HG02759 (cell line): ENCODE measurements at regions not wholly inside any gene's neighbourhood (a gene's known extent, or its start where the extent isn't known, plus 50 kb on each side); places are given as distances from the start of the nearest gene placed in this dataset.

Source experiments
- ATAC-seq: cut with Tn5 transposase; IDR thresholded peaks from one replicate; pipeline ENCODE4 v1.9.1; 2021; ENCODE audit warnings: mild to moderate bottlenecking, moderate library complexity; ENCODE audit not compliant: unreplicated experiment

DNA sequence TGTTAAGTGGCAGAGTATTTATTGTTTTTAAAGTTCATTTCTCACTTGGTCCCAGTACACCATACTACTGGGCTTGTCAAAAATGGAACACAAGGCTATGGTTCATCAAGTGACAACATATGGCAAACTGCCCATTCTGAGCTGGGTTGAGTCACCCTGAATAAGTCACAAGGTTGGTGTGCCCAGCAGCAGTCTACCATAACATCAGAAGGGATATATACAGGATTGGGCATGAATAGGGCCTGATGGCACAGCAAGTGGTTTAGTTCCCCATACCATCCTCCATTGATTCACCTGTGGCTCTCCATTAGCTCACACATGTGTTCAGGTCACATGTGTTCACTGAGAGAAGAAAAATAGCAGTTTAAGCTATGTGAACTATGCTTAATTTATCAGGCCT lies 249.8 kb upstream of the PRDM9 start:
- ATAC-seq: no peak

DNA sequence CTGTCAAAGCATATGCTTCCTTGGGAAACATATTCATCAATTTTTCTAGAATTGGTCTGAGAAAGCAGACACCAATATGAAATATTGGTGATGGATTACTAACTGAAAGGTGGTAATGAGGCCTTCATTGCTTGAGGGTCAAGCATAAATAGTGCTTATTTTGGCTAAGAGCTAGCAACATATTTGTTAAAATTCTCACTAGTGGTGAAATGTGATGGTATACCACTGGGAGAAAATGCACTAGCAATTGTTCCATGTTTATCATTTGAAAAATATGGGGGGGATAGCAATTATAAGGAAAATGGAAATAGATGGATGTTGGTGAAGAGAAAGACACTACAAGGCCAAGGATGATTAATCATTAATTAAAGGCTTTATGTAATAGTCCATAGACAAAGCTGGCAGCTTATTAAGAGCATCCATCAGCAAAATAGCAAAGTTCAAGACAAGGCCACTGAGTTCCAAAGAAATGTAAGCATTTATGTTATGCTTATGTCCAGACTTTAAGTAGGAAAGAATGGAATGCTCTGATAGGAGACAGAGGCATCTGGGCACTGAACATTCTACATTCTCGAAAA lies 253.7 kb upstream of the PRDM9 start:
- ATAC-seq: no peak

DNA sequence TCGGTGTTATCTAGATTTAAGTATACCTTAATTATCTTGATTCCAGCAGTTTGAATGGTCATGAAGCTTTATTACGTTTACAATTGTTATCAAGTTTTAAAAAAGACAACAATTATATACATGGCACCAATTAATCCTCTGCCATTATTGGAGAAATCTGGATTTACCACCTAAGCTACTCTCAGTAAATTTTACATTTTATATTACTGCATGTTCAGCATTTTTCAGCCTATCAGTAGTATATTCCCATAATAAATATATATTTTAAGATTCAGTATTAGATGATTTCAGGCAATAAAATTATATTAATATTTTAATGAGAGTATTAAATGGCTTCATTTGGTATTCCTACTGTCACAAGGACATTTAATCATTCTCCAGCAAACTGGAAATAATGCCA lies 264.5 kb upstream of the PRDM9 start:
- ATAC-seq: no peak

DNA sequence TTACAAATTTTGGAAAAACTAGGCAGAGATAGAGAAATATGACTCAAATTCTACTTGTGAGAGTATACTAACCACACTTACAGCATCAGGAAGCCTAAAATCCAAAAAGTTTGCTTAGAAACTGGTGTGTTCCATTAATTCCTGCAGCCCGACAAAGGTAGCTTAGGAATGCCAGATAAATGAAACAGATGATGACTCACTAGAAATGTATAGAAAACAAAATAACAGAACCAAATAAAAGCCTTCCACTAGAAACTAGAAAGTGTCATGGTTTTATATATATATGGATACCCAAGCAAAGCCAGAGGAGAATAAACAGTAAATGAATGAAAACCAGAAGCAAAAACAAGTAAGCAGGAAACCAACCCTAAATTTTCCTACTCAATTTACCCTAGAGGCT lies 272.2 kb upstream of the PRDM9 start:
- ATAC-seq: no peak

DNA sequence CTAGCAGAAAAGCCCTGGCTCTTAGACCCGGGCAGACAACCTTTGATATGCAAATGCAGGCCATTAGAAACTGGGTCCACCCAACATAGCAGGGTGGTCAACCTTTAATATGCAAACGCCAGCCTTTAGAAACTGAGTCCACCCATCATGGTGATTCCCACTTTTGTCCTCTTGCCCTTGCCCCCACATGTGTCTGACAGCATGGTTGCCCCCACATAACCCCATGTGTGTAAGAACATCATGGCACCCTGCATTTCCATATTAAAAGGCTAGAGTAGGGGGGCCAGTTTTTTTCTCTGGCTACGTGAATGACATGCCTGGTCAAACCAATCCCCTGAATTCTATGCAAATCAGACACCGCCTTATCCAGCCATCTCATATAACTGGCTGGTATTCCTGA lies 273.2 kb upstream of the PRDM9 start:
- ATAC-seq: no peak

DNA sequence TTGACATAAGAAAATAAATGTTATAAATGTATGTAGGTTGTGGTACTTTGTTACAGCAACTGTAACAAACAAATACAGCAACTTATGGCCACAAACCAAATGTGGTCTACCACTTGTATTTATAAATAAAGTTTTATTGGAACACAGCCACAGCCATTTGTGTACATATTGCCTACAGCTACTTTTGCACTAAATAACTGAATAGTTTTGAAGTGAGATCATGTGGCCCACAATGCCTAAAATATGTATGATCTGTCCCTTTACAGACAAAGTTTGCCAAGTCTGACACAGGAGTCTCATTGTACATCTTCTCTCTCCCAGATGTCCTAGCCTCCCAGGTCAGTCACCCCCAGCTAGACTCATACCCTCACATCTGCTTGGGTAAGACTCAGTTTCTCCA lies 283.6 kb upstream of the PRDM9 start:
- no peak for ATAC-seq

DNA sequence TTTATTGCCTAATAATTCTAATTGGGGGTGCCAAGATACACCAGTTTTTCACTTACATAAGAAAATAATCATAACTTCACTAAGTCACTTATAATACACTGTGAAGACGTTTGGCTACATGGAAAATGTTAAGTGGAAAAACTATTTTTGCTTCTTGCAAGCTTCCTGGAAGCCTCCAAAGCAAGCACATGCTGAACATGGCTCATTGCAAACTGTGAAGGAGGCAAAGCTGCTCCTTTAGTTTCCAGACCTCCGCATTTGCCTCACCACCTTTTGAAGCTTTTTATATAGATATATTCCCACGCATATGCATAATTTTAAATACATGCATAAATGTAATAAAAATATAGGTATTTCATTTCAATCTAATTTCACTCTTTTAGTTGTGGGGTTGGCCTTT lies 285.6 kb upstream of the PRDM9 start:
- no peak for ATAC-seq

DNA sequence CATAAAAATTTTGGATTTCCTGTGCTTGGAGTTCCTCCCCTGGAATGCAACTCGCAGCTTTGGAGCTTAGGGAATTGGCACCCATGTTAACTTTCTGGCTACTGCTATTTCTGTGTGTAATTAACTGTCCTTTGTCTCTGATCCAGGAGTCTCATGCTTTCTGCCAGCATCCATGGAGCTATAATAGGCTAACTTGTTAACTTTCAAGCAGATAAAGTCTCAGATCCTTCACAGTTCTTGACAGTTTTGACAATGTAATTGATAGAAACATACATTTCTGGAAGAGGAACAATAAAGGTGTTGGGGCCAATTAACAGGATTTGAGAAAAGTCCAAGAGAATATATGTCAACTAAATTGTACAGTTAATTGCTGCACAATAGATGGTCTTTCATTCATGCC lies 290.2 kb upstream of the PRDM9 start:
- ATAC-seq: no peak

DNA sequence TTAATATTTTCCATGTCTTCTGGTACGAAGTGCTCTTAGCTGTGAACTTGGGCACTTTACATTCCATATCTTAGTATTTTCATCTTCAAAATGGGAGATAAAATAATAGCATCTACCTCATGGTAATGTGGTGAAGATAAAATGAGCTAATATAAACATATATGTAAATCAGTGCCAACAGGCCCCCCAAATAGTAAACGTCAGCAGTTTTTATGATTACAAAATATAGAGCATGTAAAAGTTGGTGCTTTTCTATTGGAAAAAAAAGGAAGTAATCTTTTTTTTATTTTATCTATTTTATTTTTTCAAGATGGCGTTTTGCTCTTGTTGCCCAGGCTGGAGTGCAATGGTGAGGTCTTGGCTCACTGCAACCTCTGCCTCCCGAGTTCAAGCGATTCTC lies 291.1 kb upstream of the PRDM9 start:
- no peak for ATAC-seq

DNA sequence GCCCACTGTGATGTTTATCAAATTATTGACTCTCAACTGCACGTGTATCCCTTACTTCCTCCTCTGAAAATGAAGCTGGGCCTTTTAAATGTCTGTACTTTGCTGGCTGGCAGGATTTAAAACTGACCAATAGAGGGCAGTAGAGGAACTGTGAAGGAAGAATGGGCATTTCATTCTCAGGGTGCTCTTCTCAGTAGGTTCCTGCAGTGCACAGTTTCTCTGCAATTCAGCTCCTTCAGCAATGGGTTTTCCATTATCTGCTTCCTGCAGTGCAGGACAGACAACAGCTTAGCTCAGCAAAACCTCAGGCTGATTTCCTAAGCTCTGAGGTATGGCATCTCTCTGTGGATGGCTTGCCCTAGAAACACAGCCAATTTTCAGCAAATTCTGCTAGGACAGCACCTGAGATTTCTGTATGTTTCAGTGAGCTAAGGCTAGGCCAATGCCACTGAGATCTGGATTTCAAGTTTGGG lies 298.4 kb upstream of the PRDM9 start:
- peak; percentile 88 for ATAC-seq

DNA sequence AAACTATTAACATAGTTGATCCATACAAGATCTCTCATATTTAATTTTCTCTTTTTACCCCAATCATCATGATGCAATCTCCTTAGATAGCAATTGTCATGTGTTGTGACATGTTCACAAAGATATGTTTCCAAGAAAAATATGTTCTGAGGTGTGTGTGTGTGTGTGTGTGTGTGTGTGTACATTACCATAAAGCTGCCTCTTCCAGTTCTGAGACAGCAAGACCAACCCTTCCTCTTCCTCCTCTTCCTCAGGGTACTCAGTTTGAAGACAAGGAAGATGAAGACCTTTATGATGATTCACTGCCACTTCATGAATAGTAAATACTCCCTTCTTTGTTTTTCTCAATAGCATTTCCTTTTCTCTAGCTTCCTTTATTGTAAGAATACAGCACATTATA lies 303.3 kb upstream of the PRDM9 start:
- no peak for ATAC-seq

DNA sequence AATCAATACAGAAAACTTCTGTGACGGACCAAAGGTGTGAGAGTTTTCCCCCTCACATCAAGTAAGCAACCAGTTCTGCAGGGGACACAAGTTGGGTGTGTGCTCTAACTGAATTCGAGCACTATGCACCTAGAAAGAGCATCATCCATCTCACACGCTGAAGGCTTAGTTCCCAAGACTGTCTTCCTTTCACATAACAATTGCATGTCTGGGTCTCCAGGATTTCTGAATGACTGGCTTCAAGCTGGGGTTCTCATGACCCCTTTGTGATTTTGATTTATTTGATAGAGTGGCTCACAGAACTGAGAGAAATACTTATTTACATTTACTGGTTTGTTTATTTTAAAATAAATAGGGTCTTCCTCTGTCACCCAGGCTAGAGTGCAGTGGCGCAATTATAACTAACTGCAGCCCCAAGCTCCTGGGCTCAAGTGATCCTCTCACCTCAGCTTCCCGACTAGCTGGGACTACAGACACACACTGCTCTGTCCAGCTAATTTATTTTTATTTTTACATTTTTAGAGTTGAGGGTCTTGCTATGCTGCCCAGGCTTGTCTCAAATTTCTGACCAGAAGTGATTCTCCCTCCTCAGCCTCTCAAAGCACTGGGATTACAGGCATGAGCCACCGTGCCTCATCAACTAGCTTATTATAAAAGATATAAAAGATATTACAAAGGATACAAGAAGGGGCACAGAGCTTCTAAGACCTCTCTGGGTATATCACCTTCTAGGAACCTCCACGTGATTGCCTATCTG lies 316.7 kb upstream of the CDH12 start:
- no peak for ATAC-seq

DNA sequence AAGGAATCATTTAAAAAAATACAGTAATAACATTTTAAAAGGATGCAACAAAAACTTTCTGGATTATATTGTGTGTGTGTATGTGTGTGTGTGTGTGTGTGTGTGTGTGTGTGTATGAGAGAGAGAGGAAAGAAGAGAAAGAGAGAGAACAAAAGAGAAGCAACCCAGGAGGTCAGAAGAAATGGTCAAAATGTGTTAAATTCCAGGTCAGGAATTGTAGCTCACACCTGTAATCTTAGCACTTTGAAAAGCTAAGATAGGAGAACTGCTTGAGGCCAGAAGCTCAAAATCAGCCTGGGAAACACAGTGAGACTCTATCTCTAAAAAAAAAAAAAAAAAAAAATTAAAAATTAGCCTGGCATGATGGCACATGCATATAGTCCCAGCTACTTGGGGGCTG lies 311.8 kb upstream of the CDH12 start:
- no peak for ATAC-seq

DNA sequence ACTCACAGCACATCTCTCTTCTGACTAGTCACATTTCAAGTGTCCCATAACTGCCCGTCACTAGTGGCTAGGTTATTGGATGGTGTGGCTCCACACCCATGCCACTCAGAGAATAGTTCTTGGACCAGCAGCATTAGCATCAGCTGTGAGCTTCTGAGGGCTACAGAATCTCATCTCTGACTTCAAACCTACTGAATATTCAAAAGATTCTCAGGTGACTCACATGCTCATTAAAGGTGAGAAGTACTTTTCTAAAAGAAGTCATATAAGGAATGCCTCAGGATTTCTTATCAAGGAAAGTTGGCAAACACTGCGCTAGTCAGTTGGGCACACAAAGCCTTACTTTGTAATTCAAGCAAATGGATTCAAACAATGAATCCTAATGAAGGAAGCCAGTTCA lies 305.0 kb upstream of the CDH12 start:
- ATAC-seq: no peak

DNA sequence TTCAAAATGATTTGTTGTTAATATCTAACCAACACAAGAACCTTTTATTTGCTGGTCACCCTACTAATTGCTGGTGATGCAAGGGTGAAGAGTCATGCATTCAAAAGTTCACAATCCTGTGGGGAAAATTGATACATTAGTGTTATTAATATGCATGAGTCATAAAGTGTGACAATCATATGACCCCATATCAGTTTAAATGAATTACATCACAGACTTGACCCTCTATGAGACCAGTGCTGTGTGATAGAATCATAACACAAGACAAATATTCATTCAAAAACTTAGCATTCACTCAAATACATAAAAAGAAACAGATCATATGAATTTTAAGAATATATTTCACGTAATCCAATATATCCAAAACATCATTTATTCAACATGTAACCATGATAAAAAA lies 304.6 kb upstream of the CDH12 start:
- ATAC-seq: no peak

DNA sequence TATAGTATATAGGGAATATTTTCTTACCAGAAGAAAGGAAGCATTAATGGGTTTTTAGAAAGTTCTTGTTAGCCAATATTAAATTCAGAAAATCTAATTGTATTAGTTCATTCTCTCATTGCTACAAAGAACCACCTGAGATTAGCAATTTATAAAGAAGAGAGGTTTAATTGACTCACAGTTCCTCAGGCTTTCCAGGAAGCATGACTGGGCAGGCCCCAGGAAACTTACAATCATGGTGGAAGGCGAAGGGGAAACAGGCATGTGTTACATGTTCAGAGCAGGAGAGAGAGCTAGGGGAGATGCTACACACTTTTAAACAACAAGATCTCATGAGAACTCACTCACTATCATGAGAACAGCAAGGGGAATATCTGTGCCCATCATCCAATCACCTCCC lies 304.0 kb upstream of the CDH12 start:
- ATAC-seq: no peak

DNA sequence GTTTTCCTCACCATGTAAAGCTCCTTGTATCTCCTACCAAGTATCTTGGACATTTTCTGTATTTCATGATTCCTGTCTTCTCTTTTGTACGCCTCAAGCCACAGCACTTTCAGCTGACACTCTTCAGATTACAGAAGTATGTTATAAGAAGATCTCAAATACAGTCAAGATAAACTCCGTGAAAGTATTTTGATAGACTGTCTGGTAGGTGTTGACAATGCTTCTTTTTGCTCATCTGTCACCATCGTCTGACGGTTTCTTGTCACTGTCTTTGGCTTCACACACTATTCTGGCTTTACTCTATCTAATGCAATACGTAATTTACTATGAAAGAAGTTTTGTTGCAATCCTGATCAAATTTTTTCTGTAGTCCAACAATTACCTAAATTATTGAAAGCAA lies 294.5 kb upstream of the CDH12 start:
- no peak for ATAC-seq

DNA sequence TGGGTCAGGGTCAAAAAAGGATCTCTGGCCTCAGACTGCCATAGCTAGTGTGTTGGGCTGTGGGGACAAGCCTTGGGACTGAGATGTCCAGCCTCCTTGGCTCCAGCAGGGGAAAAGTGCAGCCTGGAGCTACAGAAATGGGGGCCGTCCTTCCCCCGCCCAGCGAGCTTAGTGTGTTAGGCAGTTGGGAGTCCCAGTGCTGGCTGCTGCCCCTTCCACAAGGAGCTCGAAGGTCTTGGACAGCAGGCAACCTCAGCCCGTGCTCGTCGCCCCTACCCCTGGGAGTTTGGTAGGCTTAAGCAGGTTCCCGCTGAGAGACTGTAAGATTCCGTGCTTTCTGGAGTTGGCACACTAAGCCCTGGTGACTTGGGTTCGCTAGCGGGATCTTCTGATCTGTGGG lies 293.0 kb upstream of the CDH12 start:
- ATAC-seq: no peak

DNA sequence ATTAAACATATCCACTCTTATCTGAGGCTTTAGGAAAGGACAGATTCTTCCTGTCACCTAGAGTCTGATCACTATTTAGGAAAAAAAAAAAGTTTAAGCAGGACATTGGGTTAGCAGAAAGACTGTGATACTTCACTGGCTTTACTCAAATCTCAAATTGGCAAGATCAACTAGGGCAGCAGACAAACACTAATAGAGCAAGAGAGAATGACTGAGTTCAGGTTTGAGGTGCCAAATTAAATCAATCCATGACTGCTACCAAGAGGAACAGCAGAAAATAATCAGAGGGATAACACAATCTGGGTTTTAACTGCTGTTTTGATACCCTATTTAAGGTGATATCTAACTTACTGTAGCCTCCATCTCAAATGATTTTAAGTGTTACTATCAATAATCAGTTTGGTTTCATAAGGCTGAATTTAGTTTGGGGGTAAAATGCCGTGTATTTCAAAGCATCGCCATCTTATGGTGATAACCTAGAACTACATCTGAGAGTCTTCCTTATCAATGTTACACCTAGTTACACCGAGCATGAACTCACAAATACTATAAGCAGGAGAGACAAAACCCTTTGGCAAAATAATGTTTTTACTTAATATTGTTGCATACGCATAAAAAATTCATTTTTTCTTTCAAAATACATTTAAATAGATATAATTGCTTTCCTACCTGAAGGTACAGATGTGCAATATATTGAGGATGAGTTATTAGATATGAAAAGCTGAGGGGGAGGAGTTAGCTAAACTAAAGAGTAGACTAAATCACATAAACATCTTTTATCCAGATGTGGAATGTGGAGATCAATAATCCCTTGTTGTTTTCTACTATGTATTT lies 286.4 kb upstream of the CDH12 start:
- peak; percentile 59 for ATAC-seq

DNA sequence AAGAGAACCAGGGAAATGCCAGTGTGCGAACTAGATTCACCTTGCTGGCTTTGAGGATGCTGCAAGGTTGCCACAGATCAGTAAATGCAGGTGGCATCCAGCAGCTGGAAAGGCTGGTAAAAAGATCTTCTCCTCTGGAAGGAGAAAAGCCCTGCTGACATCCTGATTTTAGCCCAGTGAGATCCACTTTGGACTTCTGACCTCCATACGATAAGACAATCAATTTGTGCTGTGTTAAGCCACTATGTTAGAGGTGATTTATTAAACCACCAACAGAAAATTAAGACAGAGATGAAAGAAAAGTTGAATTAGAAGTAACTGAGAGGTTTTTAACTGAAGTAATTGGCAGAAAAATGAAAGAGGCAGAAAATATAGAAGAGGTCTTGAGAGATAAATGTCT lies 283.8 kb upstream of the CDH12 start:
- ATAC-seq: no peak

DNA sequence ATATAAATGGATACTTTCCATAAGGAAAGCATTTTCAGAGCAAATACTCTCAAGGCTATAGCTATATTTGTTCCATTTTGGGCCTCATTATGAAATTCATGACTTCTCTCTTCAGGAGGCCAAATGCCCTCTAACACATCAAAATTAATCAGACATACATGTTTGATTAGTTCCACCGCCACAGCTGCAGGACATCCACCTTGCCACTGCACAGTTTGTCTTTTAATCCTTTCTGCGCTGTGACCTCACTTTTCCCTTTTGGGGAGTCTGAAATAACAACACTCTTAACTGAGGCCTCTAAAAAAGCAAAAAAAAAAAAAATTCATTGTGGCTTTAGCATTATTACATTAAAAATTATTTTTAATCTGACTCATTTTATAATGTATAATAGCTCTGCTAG lies 279.1 kb upstream of the CDH12 start:
- ATAC-seq: no peak

DNA sequence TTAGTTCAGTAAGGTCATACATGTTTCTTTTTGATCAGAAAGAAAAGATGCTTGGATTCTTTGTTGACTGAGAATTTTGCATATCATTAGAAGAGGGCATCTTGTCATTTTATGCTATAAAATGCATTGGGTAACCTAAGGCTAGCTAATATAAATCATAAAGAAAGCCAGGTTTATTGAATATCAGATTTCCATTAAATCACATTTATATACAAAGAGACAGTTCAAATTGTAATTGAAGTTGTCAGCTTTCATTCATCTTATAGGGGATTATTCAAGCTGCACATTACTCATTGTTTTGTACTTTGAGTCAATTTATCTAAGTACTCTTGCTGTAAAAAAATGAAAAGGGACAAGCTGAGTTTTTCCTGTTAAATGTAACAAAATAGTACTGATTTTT lies 259.1 kb upstream of the CDH12 start:
- ATAC-seq: no peak
